ENCODE measurements at regions not wholly inside any gene's neighbourhood (a gene's known extent, or its start where the extent isn't known, plus 50 kb on each side); places are given as distances from the start of the nearest gene placed in this dataset.

DNA sequence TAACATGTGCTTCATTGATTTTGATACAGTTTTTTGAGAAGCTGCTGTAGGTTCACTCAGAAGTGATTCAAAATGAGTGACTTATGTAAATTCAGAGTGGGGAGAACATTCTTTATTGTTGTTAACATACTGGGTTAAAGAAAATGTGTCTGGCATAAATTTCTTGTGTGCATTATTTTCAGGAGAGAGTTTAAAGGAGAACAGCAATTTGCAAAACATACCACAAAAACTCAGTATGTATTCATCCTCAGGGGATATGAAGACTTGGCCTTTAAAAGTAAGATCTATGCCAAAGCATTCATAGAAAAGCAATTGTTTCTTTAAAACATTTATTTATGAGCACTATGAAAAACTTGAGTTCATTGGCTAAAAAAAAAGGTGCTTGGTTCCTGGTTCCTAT is 1089.8 kb downstream of the ROBO2 start:
- TF ChIP-seq CTCF (IDR thresholded peaks at IDR 0.05; ENCODE audit: insufficient read depth, low read length, poor library complexity, severe bottlenecking) (no peak), EZH2phosphoT487 (conservative IDR thresholded peaks at IDR 0.05; ENCODE audit: low read length) (no peak)
